Epidermal melanocyte (primary cell): ENCODE measurements at regions not wholly inside any gene's neighbourhood (a gene's known extent, or its start where the extent isn't known, plus 50 kb on each side); places are given as distances from the start of the nearest gene placed in this dataset.
A peak's percentile ranks its signal among the peaks of the same experiment; 100 is the strongest.
"Not testable (repeated sequence)": the region's sequence is repeated elsewhere in the genome, so short reads cannot be mapped to it uniquely, and the experiment has no call there.

Experiments
- DNase-seq: peaks from one replicate; pipeline ENCODE4 v3.0.0; 2011; ENCODE audit warnings: low spot score; ENCODE audit not compliant: insufficient read length

DNA sequence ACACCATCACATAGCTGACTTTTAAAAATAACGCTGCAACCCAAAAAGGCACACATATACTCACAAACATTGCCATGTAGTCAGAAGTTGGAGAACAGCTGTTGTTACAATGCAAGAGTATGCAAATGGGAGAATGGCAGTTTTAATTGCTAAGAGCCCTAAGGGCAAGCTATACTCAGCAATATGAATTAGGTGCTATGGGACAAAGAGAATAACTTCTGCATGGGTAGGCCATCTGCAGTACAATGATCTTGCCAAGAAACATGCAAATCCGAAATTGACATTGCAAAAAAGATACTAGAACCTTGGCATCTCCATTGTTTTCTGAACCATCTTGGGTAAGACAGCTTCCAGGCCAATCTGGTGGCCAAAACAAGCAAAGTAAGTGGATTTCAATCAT lies 697.8 kb downstream of the LRRIQ3 start:
- no peak for DNase-seq

DNA sequence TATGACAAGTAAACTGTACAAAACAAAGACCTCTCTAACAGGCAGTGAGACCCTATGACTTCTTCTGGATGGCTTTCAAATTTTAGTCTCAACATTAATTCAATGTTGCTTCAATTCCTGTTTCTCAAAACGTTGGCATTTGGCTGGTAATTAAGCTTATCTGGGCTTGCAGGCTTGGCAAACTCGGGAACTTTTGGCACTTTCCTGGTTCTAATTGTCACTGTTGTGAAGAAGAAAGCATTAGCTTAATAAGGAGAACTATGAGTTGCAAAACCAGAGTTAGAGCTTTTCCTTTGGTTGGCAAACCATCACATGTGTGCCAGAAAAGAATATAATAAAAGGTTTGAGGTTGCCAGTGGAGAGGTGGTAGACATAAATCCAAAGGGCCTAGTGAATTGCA lies 698.3 kb downstream of the LRRIQ3 start:
- no peak for DNase-seq

DNA sequence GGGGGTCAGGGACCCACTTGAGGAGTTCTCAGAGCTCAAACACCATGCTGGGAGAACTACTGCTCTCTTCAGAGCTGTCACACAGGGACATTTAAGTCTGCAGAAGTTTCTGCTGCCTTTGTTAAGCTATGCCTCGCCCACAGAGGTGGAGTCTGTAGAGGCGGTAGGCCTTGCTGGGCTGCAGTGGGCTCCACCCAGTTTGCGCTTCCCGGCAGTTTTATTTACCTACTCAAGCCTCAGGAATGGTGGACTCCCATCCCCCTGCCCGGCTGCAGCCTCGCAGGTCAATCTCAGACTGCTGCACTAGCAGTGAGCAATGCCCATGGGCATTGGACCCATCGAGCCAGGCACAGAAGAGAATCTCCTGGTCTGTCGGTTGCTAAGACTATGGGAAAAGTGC lies 706.4 kb downstream of the LRRIQ3 start:
- DNase-seq = no peak

DNA sequence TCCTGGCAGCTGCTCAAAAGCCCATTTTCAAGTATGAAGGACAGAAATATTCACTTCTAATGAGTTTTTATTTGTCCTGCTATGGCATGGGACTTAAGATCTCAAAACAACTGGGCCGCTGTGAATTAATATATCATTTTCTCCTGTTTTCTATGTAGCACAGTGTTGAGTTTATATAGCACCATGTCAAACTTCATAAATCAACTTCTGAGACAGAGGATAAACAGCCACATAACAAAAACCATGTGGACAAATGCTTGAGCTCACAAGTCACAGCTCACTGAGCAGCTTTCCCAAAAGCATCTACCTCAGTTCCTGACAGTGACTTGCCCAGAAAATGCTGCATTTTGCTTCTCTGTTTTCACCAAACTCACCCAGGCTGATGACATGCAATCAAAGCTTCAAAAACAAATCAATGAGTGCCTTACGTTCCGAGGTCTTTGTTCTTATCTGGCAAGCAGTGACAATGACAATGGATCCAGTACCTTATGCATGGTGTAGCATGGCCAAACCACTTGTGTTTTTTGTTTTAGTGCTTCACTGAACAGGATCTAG lies 722.6 kb downstream of the LRRIQ3 start:
- no peak for DNase-seq

DNA sequence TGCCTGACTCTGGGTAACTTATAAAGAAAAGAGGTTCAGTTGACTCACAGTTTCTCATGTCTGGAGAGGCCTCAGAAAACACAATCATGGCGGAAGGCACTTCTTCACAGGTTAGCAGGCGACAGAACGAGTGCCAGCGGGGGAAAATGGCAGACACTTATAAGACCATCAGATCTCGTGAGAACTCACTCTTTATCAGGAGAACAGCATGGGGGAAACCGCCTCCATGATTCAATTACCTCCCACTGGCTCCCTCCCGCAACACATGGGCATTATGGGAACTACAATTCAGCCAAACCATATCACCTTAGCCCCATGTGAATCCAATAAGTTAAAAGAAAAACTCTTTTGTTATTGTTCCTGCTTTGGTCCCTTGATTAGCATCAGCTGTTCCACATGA lies 725.2 kb downstream of the LRRIQ3 start:
- DNase-seq = no peak

GRCh38 chr1:73467731-73468130 lies 730.2 kb downstream of the LRRIQ3 start:
- DNase-seq = no peak

DNA sequence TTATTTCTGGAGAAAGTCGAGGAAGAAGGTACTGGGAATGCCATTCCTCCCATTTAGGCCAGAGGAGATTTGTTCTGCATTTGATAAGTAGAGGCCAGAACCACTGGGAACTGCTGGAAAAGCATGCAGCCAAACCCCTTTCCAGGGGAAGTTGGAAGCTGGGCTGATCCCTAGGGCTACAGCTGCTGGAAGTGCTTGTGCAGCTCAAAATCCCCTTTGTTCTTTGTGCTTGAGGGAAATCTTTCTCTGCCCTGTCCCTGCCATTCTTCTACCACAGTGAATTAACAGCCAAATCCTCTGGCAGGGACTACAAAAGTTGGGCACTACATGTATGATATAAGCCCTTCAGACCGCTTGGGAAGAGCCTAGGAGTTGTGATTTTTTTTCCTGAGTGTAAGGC lies 734.1 kb downstream of the LRRIQ3 start:
- peak; percentile 18 for DNase-seq

- no peak for DNase-seq
Measured at GRCh38 chr1:73452522-73452921, 745.5 kb downstream of the LRRIQ3 start.

DNA sequence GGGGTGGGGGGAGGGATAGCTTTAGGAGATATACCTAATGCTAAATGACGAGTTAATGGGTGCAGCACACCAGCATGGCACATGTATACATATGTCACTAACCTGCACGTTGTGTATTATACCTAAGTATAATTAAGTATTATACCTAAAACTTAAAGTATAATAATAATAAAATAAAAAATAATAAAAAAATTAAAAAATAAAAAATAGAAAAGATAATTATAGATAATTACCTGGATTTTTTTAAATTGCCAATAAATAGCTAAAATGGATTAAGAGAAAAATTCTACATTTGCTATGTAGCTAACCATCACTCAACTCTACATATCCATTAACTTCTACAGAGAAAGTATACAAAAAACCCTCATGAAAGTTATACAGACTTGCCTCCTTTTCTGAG lies 747.3 kb downstream of the LRRIQ3 start:
- not testable (repeated sequence) for DNase-seq

GRCh38 chr1:73411479-73411878 lies 786.5 kb downstream of the LRRIQ3 start:
- DNase-seq = no peak

GRCh38 chr1:73401666-73402065 lies 796.3 kb downstream of the LRRIQ3 start:
- no peak for DNase-seq

- no peak for DNase-seq
Measured at GRCh38 chr1:73382966-73383365, 815.0 kb downstream of the LRRIQ3 start.

DNA sequence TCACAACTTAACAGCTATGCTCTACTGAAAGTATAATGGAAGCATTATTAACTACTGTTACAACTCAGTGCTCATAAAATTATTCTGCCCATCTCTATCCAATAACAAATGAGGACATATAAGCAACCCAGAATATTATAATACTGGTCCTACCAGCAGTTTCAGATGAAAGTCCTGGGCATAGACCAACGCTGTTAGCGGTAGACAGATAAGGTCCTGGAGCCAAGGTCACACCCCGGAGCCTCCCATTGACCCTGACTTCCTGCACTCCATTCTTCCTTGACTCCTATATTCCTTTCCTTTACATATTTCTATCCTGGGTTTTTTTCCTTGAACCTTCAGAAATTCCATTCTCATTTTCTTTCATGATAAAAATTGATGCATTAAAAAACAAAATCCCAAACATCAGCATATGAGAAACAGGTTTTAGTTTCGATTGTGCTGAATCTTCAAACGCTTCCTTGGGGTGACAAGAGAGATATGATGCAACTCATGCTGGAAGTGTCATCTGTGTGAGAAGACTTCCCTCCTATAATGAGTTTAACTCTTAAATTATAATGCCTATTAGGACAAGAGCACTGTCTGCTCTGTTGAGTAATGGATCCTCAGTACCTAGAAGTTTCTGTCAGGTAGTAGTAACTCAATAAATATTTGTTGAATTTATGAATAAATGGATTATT lies 831.1 kb downstream of the LRRIQ3 start:
- no peak for DNase-seq

DNA sequence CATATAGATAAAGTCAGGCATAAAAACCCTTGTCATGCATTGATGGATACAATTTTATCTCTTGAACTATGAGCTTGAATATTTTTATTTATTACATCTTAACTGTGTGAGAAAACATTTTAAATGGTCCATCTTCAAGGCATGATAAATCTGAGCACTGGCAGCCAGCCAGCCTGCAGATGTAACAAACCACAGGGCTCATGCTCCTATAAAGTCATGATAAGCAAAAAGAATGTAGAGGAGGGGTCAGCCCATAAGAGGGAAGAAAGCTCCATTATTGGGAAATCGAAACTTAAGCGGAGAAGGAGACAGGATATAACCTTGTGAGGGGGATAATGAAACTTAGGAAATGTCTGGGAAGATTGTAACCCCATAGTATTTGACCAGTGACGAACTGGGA lies 839.0 kb downstream of the LRRIQ3 start:
- no peak for DNase-seq

- DNase-seq = no peak
Measured at GRCh38 chr1:73356485-73356884, 841.5 kb downstream of the LRRIQ3 start.

DNA sequence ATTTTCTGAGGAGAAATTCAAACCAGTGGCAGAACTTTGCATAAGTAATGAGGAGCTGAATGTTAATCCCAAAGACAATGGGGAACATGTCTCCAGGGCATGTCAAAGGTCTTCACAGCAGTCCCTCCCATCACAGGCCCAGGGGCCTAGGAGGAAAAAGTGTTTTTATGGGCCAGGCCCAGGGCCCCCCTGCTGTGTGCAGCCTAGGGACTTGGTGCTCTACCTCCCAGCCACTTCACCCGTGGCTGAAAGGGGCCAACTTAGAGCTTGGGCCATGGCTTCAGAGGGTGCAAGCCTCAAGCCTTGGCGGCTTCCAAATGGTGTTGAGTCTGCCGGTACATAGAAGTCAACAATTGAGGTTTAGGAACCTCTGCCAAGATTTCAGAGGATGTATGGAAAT lies 854.0 kb downstream of the LRRIQ3 start:
- no peak for DNase-seq

GRCh38 chr1:73333847-73334503 lies 864.0 kb downstream of the LRRIQ3 start:
- no peak for DNase-seq

DNA sequence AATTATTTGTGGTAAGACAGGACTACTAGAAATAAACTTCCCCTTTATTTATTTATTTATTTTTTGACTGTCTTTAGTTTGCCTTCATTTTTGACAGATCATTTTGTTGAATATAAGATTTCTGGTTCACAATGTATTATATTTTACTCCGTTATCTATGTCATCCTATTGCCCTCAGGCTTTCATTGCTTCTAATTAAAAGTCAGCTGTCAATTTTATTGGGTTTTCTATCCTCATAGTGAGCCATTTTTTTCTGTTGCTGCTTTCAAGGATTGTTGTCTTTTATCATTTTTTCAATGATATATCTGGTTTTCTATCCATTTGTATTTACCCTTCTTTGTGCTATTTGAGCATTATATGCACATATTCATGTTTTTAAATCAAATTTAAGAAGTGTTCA lies 866.2 kb downstream of the LRRIQ3 start:
- no peak for DNase-seq

GRCh38 chr1:73327998-73328397 lies 870.0 kb downstream of the LRRIQ3 start:
- no peak for DNase-seq

- DNase-seq = no peak
Measured at GRCh38 chr1:73327180-73327793, 870.7 kb downstream of the LRRIQ3 start.

- no peak for DNase-seq
Measured at GRCh38 chr1:73326663-73327062, 871.3 kb downstream of the LRRIQ3 start.

- DNase-seq = no peak
Measured at GRCh38 chr1:73310797-73311381, 887.1 kb downstream of the LRRIQ3 start.
